IMR-90 (cell line): ENCODE measurements at regions not wholly inside any gene's neighbourhood (a gene's known extent, or its start where the extent isn't known, plus 50 kb on each side); places are given as distances from the start of the nearest gene placed in this dataset.

Source experiments
- ATAC-seq: fragments of 200-7000 bp; cut with Tn5 transposase; 2 replicates; pipeline ENCODE4 v1.9.1; 2020; ENCODE audit warnings: low read depth, mild to moderate bottlenecking, moderate library complexity
- BruUV-seq: library from RNA; stranded (reverse); fragments of 400-500 nt; replicated peaks from 2 replicates; lab custom pipeline; 2021; lab: Mats Ljungman, UMichigan
- CTCF ChIA-PET: fragments of 300-600 bp; formaldehyde crosslinking; extraction: SDS; loops from one replicate; lab custom pipeline; 2021; ENCODE audit warnings: antibody characterized with exemption; lab: Yijun Ruan, JAX
- POLR2A ChIA-PET: fragments of 300-600 bp; sonication (Branson Sonifier 250); formaldehyde crosslinking; loops from one replicate; lab custom pipeline; 2022; ENCODE audit warnings: antibody characterized with exemption; ENCODE audit not compliant: unreplicated experiment; lab: Charles Lee
- DNase-seq: peaks from one replicate; pipeline ENCODE4 v3.0.0; 2013
- H2AFZ ChIP-seq: replicated peaks from 2 replicates; pipeline ENCODE3; 2013; ENCODE audit warnings: low read length, mild to moderate bottlenecking; ENCODE audit not compliant: poor library complexity
- H2AK5ac ChIP-seq: 2 replicates; pipeline ENCODE4 v1.6.1; 2013; ENCODE audit warnings: low read depth, low read length, inconsistent platforms
- H2AK9ac ChIP-seq: replicated peaks from 2 replicates; pipeline ENCODE3; 2013; ENCODE audit warnings: mild to moderate bottlenecking, low read depth, low read length, moderate library complexity; ENCODE audit not compliant: poor library complexity
- H2BK120ac ChIP-seq: 2 replicates; pipeline ENCODE4 v1.6.1; 2013; ENCODE audit warnings: low read depth, low read length, inconsistent platforms
- H2BK15ac ChIP-seq: 3 replicates; pipeline ENCODE4 v1.6.1; 2013; ENCODE audit warnings: low read depth, low read length, inconsistent platforms
- H2BK20ac ChIP-seq: 2 replicates; pipeline ENCODE4 v1.6.1; 2013; ENCODE audit warnings: low read depth, mild to moderate bottlenecking, inconsistent platforms, low read length, moderate library complexity
- H2BK5ac ChIP-seq: 2 replicates; pipeline ENCODE4 v1.6.1; 2013; ENCODE audit warnings: mild to moderate bottlenecking, low read depth, low read length, inconsistent platforms; ENCODE audit not compliant: poor library complexity, severe bottlenecking
- H3K14ac ChIP-seq: replicated peaks from 2 replicates; pipeline ENCODE4 v1.6.1; 2013; ENCODE audit warnings: low read depth, low read length, inconsistent platforms
- H3K18ac ChIP-seq: 2 replicates; pipeline ENCODE4 v1.6.1; 2013; ENCODE audit warnings: low read depth, low read length, control low read depth
- H3K23ac ChIP-seq: 2 replicates; pipeline ENCODE4 v1.6.1; 2013; ENCODE audit warnings: low read depth, low read length, inconsistent platforms
- H3K27ac ChIP-seq: 2 replicates; pipeline ENCODE4 v1.5.1; 2013; ENCODE audit warnings: mild to moderate bottlenecking, control low read depth, low read length; ENCODE audit not compliant: insufficient read depth
- H3K27me3 ChIP-seq: 2 replicates; pipeline ENCODE4 v1.6.1; 2013; ENCODE audit warnings: low read length; ENCODE audit not compliant: control insufficient read depth, insufficient read depth
- H3K36me3 ChIP-seq: 2 replicates; pipeline ENCODE4 v1.6.1; 2013; ENCODE audit warnings: low read length, mixed read lengths; ENCODE audit not compliant: control insufficient read depth, insufficient read depth
- H3K4ac ChIP-seq: 2 replicates; pipeline ENCODE4 v1.6.1; 2013; ENCODE audit warnings: low read depth, low read length, inconsistent platforms
- H3K4me1 ChIP-seq: 2 replicates; pipeline ENCODE4 v1.6.1; 2013; ENCODE audit warnings: low read length, mixed read lengths; ENCODE audit not compliant: control insufficient read depth, insufficient read depth
- H3K4me2 ChIP-seq: 2 replicates; pipeline ENCODE4 v1.6.1; 2013; ENCODE audit warnings: low read depth, mild to moderate bottlenecking, control low read depth, low read length, moderate library complexity
- H3K4me3 ChIP-seq: 2 replicates; pipeline ENCODE4 v1.5.1; 2013; ENCODE audit warnings: low read depth, mild to moderate bottlenecking, control low read depth, low read length, moderate library complexity; ENCODE audit not compliant: insufficient read depth
- H3K56ac ChIP-seq: 2 replicates; pipeline ENCODE4 v1.6.1; 2013; ENCODE audit warnings: low read length, inconsistent platforms; ENCODE audit not compliant: insufficient read depth; ENCODE audit errors: extremely low read depth
- H3K79me1 ChIP-seq, 2 experiments: 2 replicates each; pipeline ENCODE4 v1.6.1; 2013; ENCODE audit warnings: low read length in 2 of 2, inconsistent platforms in 1 of 2, low read depth in 1 of 2
- H3K9ac ChIP-seq: 2 replicates; pipeline ENCODE4 v1.6.1; 2013; ENCODE audit warnings: low read depth, low read length, control low read depth
- H3K9me1 ChIP-seq: 2 replicates; pipeline ENCODE4 v1.6.1; 2013; ENCODE audit warnings: low read length, inconsistent platforms; ENCODE audit not compliant: insufficient read depth
- H3K9me3 ChIP-seq: 2 replicates; pipeline ENCODE4 v1.6.1; 2013; ENCODE audit warnings: low read length; ENCODE audit not compliant: control insufficient read depth, insufficient read depth
- H4K20me1 ChIP-seq: 2 replicates; pipeline ENCODE4 v1.6.1; 2013; ENCODE audit warnings: low read length, inconsistent platforms; ENCODE audit not compliant: insufficient read depth
- H4K5ac ChIP-seq: 2 replicates; pipeline ENCODE4 v1.6.1; 2013; ENCODE audit warnings: mild to moderate bottlenecking, low read depth, low read length, control low read depth
- H4K8ac ChIP-seq, 2 experiments: 2 replicates each; pipeline ENCODE4 v1.6.1; 2013; ENCODE audit warnings: low read depth in 2 of 2, low read length in 2 of 2, control low read depth in 1 of 2, inconsistent platforms in 1 of 2
- H4K91ac ChIP-seq: 2 replicates; pipeline ENCODE4 v1.6.1; 2013; ENCODE audit warnings: low read depth, low read length, inconsistent platforms; ENCODE audit not compliant: insufficient read depth
- BHLHE40 ChIP-seq: fragments of 150-350 bp; IDR thresholded peaks from 2 replicates; pipeline ENCODE4 v1.6.1; 2016; ENCODE audit warnings: mild to moderate bottlenecking, low read depth, low read length
- CHD1 ChIP-seq: IDR thresholded peaks from 2 replicates; pipeline ENCODE4 v1.6.1; 2012; ENCODE audit warnings: low read depth, low read length, improper control_type of control experiment
- CTCF ChIP-seq: conservative IDR thresholded peaks from 2 replicates; pipeline ENCODE4 v1.5.1; 2012; ENCODE audit warnings: mild to moderate bottlenecking, low read depth, low read length, improper control_type of control experiment
- ELK1 ChIP-seq: fragments of 150-350 bp; IDR thresholded peaks from 2 replicates; pipeline ENCODE4 v1.6.1; 2016; ENCODE audit warnings: low read depth, mild to moderate bottlenecking, low read length, moderate library complexity, borderline replicate concordance
- FOS ChIP-seq: fragments of 150-350 bp; IDR thresholded peaks from 2 replicates; pipeline ENCODE4 v1.6.1; 2016; ENCODE audit warnings: low read depth, low read length
- MXI1 ChIP-seq: IDR thresholded peaks from 2 replicates; pipeline ENCODE4 v1.6.1; 2012; ENCODE audit warnings: low read depth, mild to moderate bottlenecking, low read length, moderate library complexity, borderline replicate concordance
- SMC3 ChIP-seq: fragments of 150-350 bp; IDR thresholded peaks from 2 replicates; pipeline ENCODE4 v1.6.1; 2016; ENCODE audit warnings: low read depth, mild to moderate bottlenecking, antibody characterized with exemption, low read length, moderate library complexity
- WGBS, 2 experiments: methylation state at CpG; one replicate each; pipeline versions ENCODE4 v1.1.5 to v1.1.7; 2013; ENCODE audit warnings: missing lambda C conversion rate in 2 of 2; ENCODE audit not compliant: insufficient read length in 1 of 2; ENCODE audit errors: extremely low coverage in 2 of 2; 5-methylcytosine and 5-hydroxymethylcytosine counted together
- dilution Hi-C: fragments of 300-500 bp; cut with HindIII; formaldehyde crosslinking; loops from one replicate; pipeline ENCODE4 v1.14.3; 2018; ENCODE audit warnings: low sequenced_read_pairs; ENCODE audit not compliant: unreplicated experiment
- in situ Hi-C: fragments of 300-500 bp; cut with MboI; formaldehyde crosslinking; loops from 3 replicates; pipeline ENCODE4 v1.14.3; 2019; ENCODE audit warnings: low sequenced_read_pairs, inconsistent platforms, mixed read lengths
- intact Hi-C: fragments of 100-400 bp; cut with micrococcal nuclease; formaldehyde crosslinking; loops from 2 replicates; pipeline ENCODE4 v1.10.0; 2022
- TF ChIP-seq, protein P1 (sequence below): fragments of 150-350 bp; IDR thresholded peaks from 2 replicates; pipeline ENCODE4 v1.6.1; 2017; ENCODE audit warnings: mild to moderate bottlenecking, antibody characterized with exemption, low read length, low read depth

DNA sequence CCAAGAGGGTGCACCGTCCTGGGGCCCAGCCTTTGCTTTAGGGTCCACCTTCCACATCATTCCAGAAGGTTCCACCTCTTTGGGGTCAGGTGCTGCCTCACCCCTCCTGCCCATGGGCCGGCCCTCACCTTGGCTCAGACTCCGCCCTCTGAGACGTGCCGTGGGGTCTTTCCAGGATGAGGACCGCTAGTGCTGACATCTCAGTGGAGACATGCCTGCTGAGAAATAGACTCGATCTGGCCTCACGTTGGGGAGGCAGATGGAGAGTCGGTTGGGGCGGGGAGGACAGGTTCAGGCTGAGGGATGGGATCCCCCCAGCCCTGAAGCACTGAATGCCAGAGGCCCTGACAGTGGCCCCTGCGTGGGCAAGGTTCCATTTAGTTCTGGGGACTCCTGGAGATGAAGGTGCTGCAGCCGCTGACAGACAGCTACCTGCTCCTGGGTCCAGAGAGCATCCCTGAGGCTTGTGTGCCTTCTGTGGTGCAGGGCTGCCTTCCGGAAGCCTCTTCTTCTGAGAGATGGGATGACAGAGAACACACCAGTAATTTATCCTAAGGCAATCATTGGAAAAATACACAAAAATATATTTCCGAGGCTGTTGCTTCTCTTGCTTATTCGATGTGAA lies 185.3 kb downstream of the KIF26A start:
- H3K56ac ChIP-seq: no peak overlapping the region
- no peak overlapping the region for H4K91ac ChIP-seq
- no peak for ATAC-seq
- no peak overlapping the region for H3K18ac ChIP-seq
- no peak for DNase-seq
- no peak overlapping the region for H3K4me3 ChIP-seq
- no peak overlapping the region for H4K5ac ChIP-seq
- H3K14ac ChIP-seq: no peak overlapping the region
- no peak overlapping the region for H3K4ac ChIP-seq
- no peak overlapping the region for H3K27ac ChIP-seq
- H2AK9ac ChIP-seq: no peak overlapping the region
- H4K20me1 ChIP-seq: no peaks in the 10 kb centered on the region
- H3K9ac ChIP-seq: no peak overlapping the region
- H3K4me1 ChIP-seq: no peaks in the 10 kb centered on the region
- H2AK5ac ChIP-seq: no peak overlapping the region
- H2BK120ac ChIP-seq: no peak overlapping the region
- no peak overlapping the region for H2BK5ac ChIP-seq
- no peak overlapping the region for H2BK15ac ChIP-seq
- H2BK20ac ChIP-seq: no peak overlapping the region
- H3K9me1 ChIP-seq: no peaks in the 10 kb centered on the region
- no peaks in the 10 kb centered on the region for H3K27me3 ChIP-seq
- H3K4me2 ChIP-seq: no peak overlapping the region
- CTCF ChIA-PET: no interaction called here
- H4K8ac ChIP-seq: no peak overlapping the region
- H3K9me3 ChIP-seq: peaks cover 54% of the 10 kb centered on the region
- no peak overlapping the region for H3K23ac ChIP-seq
- BruUV-seq: no TSS peak
- intact Hi-C loops: no loop called here
- WGBS, 2 experiments: 70% methylated on average over 2 of the region's 15 CpGs; no CpG with 5 or more reads in 1 of the 2 experiments
- dilution Hi-C loops: no loop called here
- H3K79me1 ChIP-seq: no peaks in the 10 kb centered on the region
- no peaks in the 10 kb centered on the region for H3K36me3 ChIP-seq
- TF ChIP-seq CTCF: no peak
- no peak for TF ChIP-seq BHLHE40
- TF ChIP-seq SMC3: no peak
- no peak for TF ChIP-seq MXI1
- TF ChIP-seq ELK1: no peak
- TF ChIP-seq, protein P1, sequence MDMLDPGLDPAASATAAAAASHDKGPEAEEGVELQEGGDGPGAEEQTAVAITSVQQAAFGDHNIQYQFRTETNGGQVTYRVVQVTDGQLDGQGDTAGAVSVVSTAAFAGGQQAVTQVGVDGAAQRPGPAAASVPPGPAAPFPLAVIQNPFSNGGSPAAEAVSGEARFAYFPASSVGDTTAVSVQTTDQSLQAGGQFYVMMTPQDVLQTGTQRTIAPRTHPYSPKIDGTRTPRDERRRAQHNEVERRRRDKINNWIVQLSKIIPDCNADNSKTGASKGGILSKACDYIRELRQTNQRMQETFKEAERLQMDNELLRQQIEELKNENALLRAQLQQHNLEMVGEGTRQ: no peak
- TF ChIP-seq FOS: no peak
- no peak for TF ChIP-seq CHD1
- in situ Hi-C loops: no loop called here
- POLR2A ChIA-PET: no interaction called here
- no peak overlapping the region for H2AFZ ChIP-seq
